Muscle layer of duodenum (tissue), 2 donors: ENCODE measurements at regions not wholly inside any gene's neighbourhood (a gene's known extent, or its start where the extent isn't known, plus 50 kb on each side); places are given as distances from the start of the nearest gene placed in this dataset.

ENCODE experiments used
- H3K27ac ChIP-seq: one replicate; pipeline ENCODE4 v1.7.0; 2013; ENCODE audit warnings: mild to moderate bottlenecking, low read length
- H3K27me3 ChIP-seq: one replicate; pipeline ENCODE4 v1.7.0; 2013; ENCODE audit warnings: low read depth, mild to moderate bottlenecking, control low read depth, low read length
- H3K36me3 ChIP-seq, 2 donors: one replicate each; pipeline ENCODE4 v1.7.0; 2013; ENCODE audit warnings: low read length in 2 of 2, control low read depth in 1 of 2, mild to moderate bottlenecking in 1 of 2; ENCODE audit not compliant: insufficient read depth in 2 of 2, control insufficient read depth in 1 of 2
- H3K4me1 ChIP-seq, 2 donors: one replicate each; pipeline ENCODE4 v1.7.0; 2013; ENCODE audit warnings: low read length in 2 of 2, mild to moderate bottlenecking in 2 of 2, control low read depth in 1 of 2, moderate library complexity in 1 of 2; ENCODE audit not compliant: insufficient read depth in 2 of 2, control insufficient read depth in 1 of 2
- H3K4me3 ChIP-seq, 2 donors: one replicate each; pipeline ENCODE4 v1.7.0; 2013; ENCODE audit warnings: low read length in 2 of 2, low read depth in 1 of 2, mild to moderate bottlenecking in 1 of 2
- H3K9me3 ChIP-seq, 2 donors: one replicate each; pipeline ENCODE4 v1.7.0; 2013; ENCODE audit warnings: low read length in 2 of 2, control low read depth in 1 of 2, mild to moderate bottlenecking in 1 of 2; ENCODE audit not compliant: control insufficient read depth in 1 of 2
- donor health status: healthy.

DNA sequence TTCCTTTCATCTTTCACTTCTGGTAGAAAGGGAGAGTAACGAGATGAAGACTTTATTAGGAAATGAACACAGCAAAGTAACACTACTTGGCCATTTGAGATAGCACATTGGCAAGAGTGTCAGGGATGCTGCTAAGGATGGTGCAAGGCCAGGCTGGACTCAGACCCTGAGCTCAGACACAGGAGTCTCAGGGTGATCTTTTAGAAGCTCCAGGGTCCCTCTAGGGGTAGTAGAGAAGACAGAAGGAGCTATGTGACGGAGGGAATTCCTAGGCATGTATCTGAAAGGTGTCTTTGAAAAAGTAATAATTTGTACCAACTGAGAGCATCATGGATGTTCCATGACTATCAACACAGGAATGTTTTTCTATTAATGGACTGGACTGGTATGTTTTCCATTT is 436.5 kb downstream of the DHX35 start:
- no peaks in the 10 kb centered on the region for H3K9me3 ChIP-seq
- H3K36me3 ChIP-seq = no peaks in the 10 kb centered on the region
- H3K4me3 ChIP-seq = no peak overlapping the region
- H3K4me1 ChIP-seq = no peaks in the 10 kb centered on the region
- no peaks in the 10 kb centered on the region for H3K27me3 ChIP-seq
- H3K27ac ChIP-seq = no peak overlapping the region

DNA sequence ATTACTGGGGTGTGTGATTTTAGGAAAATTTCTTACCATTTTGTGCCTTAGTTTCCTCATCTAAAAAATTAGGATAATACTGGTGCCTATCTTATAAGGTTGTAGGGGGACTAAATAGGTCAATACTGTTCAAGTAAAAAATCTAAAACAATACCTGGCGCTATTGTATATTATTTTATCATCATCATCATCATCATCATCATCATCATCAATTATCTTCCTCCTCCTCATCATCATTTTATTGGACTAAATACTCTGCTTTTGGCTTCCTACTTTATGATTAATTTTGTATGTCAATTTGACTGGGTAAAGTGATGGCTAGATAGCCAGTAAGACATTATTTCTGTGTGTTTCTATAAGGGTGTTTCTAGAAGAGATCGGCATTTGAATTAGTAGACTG is 435.5 kb downstream of the DHX35 start:
- Histone ChIP-seq H3K4me3 (no peak overlapping the region), H3K9me3 (no peaks in the 10 kb centered on the region), H3K27ac (no peak overlapping the region), H3K36me3 (no peaks in the 10 kb centered on the region), H3K27me3 (no peaks in the 10 kb centered on the region), H3K4me1 (no peaks in the 10 kb centered on the region)

DNA sequence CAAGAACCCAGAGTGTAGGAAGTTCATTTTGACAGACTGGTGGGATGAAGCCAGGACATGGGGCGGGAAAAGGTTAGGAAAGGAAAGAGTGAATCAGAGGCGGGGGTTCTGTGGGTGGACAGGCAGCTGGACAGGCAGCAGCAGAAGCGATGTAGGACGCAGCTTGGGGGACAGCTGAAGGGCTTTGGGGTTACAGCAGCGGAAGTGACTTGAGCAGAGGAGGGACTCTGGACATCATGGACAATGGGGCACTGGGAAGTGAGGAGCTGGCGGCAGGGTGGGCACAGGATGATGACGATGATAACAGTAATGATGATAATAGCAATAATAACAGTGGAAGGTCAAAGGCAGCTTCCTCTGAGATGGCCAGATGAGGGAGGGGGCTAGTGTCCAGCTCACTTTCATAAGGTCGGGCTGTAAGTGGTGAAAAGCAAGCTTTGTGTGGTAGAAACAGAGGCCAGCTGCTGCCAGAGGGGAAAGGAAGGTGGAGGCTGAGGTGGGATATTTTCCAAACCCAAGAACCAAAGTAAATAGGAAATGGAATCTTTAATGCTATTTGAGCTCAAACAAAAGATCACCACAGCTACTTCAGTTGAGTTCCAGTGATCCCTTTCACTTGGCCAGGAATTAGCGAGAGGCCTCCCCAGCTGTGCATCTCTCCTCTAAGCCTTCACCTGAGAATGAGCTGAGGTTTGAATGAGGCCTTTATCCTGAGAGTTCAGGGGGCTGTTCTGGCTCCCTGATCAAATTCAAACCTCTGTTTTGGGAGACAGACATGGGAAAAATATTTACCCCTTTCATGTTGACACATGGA is 433.5 kb downstream of the DHX35 start:
- Histone ChIP-seq H3K27me3 (no peaks in the 10 kb centered on the region), H3K4me3 (no peak overlapping the region), H3K27ac (no peak overlapping the region), H3K9me3 (no peaks in the 10 kb centered on the region), H3K36me3 (no peaks in the 10 kb centered on the region), H3K4me1 (no peaks in the 10 kb centered on the region)

DNA sequence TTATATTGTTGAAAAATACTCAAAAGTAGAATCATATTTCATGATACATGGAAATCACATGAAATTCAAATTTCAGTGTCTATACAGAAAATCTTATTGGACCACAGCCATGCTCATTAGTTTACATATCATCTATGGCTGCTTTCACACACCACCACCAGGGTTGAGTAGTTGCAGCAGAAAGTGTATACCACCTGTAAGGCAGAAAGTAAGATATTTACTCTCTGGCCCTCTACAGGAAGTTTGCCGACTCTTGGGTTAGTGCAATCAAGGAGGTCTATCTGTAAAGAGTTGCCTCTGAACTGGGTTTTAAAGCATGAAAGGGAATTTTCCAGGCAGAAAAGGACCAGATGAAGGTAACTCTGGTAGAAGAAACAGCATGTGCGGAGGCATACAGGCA is 432.3 kb downstream of the DHX35 start:
- no peak overlapping the region for H3K4me3 ChIP-seq
- no peaks in the 10 kb centered on the region for H3K9me3 ChIP-seq
- H3K27me3 ChIP-seq = no peaks in the 10 kb centered on the region
- H3K4me1 ChIP-seq = no peaks in the 10 kb centered on the region
- H3K36me3 ChIP-seq = no peaks in the 10 kb centered on the region
- H3K27ac ChIP-seq = no peak overlapping the region

DNA sequence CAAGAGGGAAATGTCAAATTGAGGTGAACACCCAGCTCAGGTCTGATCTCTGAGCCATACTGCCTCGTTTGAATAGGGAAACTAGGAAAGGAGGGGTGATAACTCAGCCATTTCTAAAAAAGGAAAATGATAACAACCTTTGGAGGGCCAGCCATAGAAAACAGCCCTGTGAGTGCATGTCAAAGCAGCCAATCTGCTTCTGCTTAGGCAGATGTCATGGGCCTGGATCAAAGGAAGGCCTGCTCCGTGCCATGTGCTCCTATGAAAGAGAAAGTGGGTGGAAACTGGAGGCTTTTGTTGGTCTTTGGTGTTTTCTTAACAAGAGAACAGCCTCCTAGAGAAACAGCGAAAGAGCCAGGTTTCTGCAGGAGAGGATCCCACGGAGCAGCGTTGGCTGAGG is 428.0 kb downstream of the DHX35 start:
- H3K4me1 ChIP-seq = no peaks in the 10 kb centered on the region
- H3K36me3 ChIP-seq = no peaks in the 10 kb centered on the region
- no peak overlapping the region for H3K27ac ChIP-seq
- no peak overlapping the region for H3K4me3 ChIP-seq
- H3K9me3 ChIP-seq = no peaks in the 10 kb centered on the region
- H3K27me3 ChIP-seq = no peaks in the 10 kb centered on the region

DNA sequence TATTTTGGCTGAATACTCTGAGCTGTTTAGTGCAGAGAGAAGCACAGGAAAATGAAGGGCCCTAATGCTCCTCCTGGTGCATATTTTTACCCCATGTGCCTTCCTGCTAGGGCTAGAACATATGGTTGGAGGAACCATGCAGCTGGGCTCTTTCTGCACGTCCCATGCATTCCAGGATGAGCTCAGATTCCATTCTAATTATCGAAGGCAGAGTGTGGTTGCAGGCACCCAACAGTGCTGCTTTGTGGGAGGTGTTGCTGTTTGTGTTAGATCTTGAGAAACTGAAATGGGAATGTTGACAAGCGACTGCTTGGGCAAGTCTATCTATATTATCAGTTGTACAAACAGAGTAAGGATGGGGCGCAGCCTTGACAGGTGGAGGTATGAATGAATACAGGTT is 419.5 kb downstream of the DHX35 start:
- no peaks in the 10 kb centered on the region for H3K36me3 ChIP-seq
- no peak overlapping the region for H3K27ac ChIP-seq
- no peaks in the 10 kb centered on the region for H3K4me1 ChIP-seq
- no peak overlapping the region for H3K4me3 ChIP-seq
- H3K27me3 ChIP-seq = no peaks in the 10 kb centered on the region
- no peaks in the 10 kb centered on the region for H3K9me3 ChIP-seq

DNA sequence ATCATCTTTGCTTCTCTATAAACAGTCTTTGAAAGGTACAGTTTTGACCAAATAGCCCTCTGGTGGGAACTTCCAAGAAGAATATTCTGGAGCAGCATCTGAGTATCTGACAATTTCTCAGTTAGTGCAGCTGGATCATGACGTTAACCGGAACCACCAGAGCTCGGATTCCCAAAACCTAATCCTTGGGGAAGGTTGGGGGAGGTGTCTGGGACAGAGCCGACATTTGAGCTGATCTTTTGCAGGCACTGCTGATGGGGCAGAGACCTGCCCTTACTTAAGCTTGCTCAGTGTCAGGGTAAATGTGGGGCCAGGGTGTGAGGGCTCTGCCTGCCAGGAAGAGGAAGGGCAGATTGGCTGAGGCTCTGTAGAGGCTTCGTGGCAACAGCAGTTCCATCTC is 416.6 kb downstream of the DHX35 start:
- Histone ChIP-seq H3K4me1 (no peaks in the 10 kb centered on the region), H3K36me3 (no peaks in the 10 kb centered on the region), H3K27me3 (no peaks in the 10 kb centered on the region), H3K27ac (no peak overlapping the region), H3K9me3 (no peaks in the 10 kb centered on the region), H3K4me3 (no peak overlapping the region)

DNA sequence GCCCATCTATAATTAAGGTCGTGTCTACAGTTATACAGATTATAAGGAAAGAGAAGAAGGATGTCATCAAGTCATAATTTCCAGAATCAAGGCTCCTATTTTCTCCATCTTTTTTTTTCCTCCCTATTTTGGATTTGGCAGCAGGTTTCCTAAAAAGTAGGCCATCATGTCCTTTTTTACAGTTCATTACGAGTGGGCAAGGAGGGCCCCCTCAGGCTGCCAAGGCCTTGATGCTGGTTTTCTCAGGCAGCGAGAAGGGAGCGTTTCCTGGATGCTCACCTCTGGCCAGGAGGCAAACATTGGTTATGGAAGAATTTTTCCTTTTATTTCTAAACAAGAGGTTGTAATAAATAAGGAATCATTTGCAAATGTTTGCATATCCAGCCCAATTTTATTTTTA is 414.6 kb downstream of the DHX35 start:
- Histone ChIP-seq H3K27me3 (no peaks in the 10 kb centered on the region), H3K4me1 (no peaks in the 10 kb centered on the region), H3K27ac (no peak overlapping the region), H3K4me3 (no peak overlapping the region), H3K9me3 (no peaks in the 10 kb centered on the region), H3K36me3 (no peaks in the 10 kb centered on the region)

DNA sequence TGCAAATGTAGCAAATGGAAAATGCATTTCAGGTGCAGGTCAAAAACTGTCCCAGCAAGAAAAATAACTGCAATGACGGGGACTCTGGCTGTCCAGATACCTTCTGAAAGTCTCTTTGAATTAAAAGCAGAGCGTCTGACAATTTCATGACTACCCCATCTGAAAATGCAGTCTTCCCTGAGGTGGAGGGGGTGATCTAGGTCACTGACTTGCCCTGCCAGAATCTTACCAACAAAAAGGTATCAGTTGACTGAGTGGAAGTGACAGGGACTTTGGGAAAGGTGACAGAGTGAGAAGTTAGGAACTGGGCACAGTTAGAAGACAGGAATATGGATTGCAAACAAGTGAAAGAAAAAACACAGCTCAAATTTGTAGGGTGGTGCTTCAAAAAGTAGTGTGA is 402.2 kb downstream of the DHX35 start:
- Histone ChIP-seq H3K36me3 (no peaks in the 10 kb centered on the region), H3K9me3 (no peaks in the 10 kb centered on the region), H3K27me3 (no peaks in the 10 kb centered on the region), H3K4me3 (no peak overlapping the region), H3K4me1 (no peaks in the 10 kb centered on the region), H3K27ac (no peak overlapping the region)

DNA sequence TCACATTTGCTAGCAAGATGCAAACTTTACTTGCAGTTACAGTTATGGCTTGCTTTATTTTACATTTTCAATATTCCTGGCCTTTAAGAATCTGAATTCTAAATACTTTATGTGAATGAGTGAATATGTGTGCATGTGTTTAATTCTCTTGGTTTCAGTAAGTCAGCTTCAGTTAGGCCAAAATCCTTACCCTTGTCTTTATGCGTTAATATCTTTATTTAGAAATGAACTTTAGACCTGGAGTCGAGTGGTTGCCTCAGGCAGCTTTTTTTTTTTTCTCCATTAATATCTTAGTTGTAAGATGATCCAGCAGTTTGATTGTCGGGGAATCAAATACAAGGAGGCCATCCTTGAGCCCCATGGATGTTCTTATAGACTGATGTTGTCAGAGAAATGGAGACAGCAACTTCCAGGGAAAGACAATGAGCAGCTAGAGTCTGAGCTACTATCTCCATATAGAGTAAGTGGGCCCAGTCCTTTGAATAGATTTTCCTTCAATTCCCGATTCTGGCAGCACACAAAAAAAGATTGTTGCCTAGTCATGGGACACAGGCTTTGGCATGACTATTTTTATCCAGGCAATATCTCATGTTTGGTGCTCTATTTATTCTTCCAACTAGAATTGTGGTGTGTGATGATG is 398.0 kb downstream of the DHX35 start:
- Histone ChIP-seq H3K4me3 (no peak overlapping the region), H3K4me1 (no peaks in the 10 kb centered on the region), H3K27ac (no peak overlapping the region), H3K27me3 (no peaks in the 10 kb centered on the region), H3K36me3 (no peaks in the 10 kb centered on the region), H3K9me3 (no peaks in the 10 kb centered on the region)

DNA sequence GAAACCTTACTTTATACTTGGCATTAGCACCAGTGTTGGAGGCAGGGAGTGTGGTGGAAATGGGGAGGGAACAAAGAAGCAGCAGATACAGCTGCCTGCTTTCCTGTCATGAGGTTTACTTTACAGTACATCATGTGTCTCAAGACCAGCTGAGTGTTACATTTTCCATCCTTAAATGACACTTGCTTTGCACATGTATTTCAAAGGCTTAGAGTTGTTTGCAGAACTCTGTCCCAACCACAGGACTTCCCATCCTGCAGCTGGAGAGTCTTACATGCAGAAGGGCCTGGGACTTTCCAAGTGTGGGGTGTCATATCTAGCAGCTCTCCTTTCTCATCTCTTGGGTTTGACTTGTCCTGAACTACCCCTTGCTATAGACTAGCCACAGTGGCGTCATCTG is 395.9 kb downstream of the DHX35 start:
- Histone ChIP-seq H3K36me3 (no peaks in the 10 kb centered on the region), H3K27ac (peak overlapping the region; percentile 18), H3K4me3 (no peak overlapping the region), H3K4me1 (no peaks in the 10 kb centered on the region), H3K9me3 (no peaks in the 10 kb centered on the region), H3K27me3 (no peaks in the 10 kb centered on the region)

DNA sequence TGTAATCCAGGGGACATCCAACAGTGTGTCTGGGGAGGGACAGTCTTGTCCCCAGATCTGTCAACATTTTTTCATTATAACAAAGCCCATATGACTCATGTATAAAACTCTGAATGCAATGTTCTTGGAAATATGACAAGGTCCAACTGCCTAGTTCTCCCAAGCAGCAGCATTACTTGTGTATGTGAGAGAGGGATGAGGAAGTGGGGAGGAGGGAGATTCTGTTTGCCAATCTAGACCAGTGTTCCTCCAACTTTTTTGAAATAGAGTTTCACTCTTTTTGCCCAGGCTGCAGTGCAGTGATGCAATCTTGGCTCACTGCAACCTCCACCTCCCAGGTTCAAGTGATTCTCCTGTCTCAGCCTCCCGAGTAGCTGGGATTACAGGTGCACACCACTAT is 394.8 kb downstream of the DHX35 start:
- Histone ChIP-seq H3K9me3 (no peaks in the 10 kb centered on the region), H3K27me3 (no peaks in the 10 kb centered on the region)

More for the DNA sequence above, 394.8 kb downstream of the DHX35 start:
- Histone ChIP-seq H3K36me3 (no peaks in the 10 kb centered on the region), H3K4me3 (no peak overlapping the region), H3K4me1 (no peaks in the 10 kb centered on the region), H3K27ac (no peak overlapping the region)
